ENCODE measurements at regions not wholly inside any gene's neighbourhood (a gene's known extent, or its start where the extent isn't known, plus 50 kb on each side); places are given as distances from the start of the nearest gene placed in this dataset.

DNA sequence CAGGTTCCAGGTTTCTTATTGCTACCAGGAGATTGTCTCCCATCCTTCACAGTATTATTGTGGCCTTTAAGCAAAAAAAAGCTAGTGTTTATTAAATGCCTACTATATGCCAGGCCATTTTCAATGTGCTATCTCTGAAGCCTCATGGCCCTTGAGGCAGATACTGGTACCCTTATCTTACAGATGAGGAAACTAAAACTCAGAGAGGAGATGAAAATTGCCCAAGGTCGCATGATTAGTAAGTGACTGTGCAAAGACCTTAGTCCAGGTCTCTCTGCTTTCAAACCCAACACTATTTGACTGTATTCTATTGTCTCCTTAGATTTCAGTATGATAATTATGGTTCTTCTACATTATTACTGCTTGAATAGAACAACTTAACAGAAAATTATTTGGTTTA lies 717.9 kb upstream of the AMOT start:
- TF ChIP-seq, protein P1, sequence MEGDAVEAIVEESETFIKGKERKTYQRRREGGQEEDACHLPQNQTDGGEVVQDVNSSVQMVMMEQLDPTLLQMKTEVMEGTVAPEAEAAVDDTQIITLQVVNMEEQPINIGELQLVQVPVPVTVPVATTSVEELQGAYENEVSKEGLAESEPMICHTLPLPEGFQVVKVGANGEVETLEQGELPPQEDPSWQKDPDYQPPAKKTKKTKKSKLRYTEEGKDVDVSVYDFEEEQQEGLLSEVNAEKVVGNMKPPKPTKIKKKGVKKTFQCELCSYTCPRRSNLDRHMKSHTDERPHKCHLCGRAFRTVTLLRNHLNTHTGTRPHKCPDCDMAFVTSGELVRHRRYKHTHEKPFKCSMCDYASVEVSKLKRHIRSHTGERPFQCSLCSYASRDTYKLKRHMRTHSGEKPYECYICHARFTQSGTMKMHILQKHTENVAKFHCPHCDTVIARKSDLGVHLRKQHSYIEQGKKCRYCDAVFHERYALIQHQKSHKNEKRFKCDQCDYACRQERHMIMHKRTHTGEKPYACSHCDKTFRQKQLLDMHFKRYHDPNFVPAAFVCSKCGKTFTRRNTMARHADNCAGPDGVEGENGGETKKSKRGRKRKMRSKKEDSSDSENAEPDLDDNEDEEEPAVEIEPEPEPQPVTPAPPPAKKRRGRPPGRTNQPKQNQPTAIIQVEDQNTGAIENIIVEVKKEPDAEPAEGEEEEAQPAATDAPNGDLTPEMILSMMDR (IDR thresholded peaks at IDR 0.05; ENCODE audit: control insufficient read depth, extremely low read depth, insufficient read depth): no peak
- no peak for DNase-seq (ENCODE audit: low read depth)
- no peak overlapping the region for H3K4me3 ChIP-seq (ENCODE audit: low read depth, low read length)

DNA sequence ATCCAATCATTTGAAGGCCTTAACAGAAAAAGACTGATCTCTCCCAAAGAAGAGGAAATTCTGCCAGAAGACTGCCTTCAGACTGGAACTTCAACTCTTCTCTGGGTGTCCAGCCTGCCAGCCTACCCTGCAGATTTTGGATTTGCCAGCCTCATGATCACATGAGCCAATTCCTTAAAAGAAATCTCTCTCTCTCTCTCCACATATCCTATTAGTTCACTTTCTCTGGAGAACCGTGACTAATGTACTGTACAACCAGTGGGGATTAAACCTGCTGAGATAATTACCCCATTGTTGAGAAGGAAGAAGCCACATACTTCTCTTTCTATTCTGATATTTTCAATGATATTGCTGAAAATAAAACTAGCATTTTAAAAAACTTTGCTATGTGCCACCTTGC lies 711.3 kb upstream of the AMOT start:
- no peak for DNase-seq (ENCODE audit: low read depth)
- no peak overlapping the region for H3K4me3 ChIP-seq (ENCODE audit: low read depth, low read length)
- TF ChIP-seq, protein P1 (IDR thresholded peaks at IDR 0.05; ENCODE audit: control insufficient read depth, extremely low read depth, insufficient read depth): no peak

DNA sequence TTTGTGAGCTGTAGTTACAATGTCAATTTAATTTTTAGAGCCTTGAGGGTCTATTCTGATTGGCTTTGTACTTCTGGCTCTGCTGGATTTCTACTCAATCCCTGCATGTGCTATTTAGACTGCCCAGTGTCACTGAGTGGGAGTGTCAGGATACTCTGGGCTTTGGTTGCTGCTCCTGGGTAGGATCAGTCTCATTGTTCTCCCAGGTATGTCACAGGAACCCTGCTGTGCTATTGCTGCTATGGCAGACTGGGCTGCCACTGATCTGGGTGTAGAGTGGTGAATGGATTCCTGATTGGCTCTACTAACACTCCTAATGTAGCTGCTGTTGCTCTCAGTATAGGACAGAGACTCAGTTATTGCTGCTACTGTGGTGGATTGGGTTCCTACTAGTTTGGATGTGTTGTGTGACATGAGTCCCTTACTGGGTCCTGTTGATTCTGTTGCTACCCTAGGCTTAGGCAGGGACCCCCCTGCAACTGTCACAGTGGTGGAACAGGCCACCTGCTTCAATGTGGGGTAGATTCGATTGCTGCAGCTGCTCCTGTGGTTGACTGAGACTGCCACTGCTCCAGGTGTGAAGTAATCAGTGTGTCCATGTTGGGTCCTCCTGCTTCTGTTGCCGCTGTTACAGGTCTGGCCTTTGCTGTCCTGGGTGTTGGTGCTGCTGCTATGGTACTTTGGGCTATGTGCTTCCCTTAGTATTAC lies 707.8 kb upstream of the AMOT start:
- TF ChIP-seq, protein P1 (IDR thresholded peaks at IDR 0.05; ENCODE audit: control insufficient read depth, extremely low read depth, insufficient read depth): no peak
- DNase-seq (ENCODE audit: low read depth): no peak
- no peak overlapping the region for H3K4me3 ChIP-seq (ENCODE audit: low read depth, low read length)

DNA sequence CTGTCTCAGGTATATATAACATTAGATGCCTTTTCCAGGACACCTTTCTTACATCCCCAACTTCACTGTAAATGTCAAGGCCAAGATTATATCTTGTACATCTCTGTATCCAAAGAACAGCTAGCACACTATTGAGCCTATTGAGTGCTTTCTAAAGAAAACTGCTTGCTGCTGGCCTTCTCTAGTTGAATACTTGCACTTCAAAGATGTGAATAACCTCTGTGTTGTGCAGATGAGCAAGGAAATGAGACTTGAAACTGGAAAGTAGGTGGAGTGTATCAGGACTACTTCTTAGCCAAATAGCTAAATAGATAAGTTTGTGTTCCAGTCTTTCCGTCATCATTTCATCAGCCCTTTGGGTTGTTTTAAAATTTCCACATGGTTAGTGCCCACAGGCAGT lies 704.4 kb upstream of the AMOT start:
- TF ChIP-seq, protein P1 (IDR thresholded peaks at IDR 0.05; ENCODE audit: control insufficient read depth, extremely low read depth, insufficient read depth): no peak
- no peak overlapping the region for H3K4me3 ChIP-seq (ENCODE audit: low read depth, low read length)
- no peak for DNase-seq (ENCODE audit: low read depth)

- no peak for DNase-seq (ENCODE audit: low read depth)
- TF ChIP-seq, protein P1 (IDR thresholded peaks at IDR 0.05; ENCODE audit: control insufficient read depth, extremely low read depth, insufficient read depth): no peak
- H3K4me3 ChIP-seq (ENCODE audit: low read depth, low read length): no peak overlapping the region
Measured at GRCh38 chrX:113539599-113540356, 699.1 kb upstream of the AMOT start.

DNA sequence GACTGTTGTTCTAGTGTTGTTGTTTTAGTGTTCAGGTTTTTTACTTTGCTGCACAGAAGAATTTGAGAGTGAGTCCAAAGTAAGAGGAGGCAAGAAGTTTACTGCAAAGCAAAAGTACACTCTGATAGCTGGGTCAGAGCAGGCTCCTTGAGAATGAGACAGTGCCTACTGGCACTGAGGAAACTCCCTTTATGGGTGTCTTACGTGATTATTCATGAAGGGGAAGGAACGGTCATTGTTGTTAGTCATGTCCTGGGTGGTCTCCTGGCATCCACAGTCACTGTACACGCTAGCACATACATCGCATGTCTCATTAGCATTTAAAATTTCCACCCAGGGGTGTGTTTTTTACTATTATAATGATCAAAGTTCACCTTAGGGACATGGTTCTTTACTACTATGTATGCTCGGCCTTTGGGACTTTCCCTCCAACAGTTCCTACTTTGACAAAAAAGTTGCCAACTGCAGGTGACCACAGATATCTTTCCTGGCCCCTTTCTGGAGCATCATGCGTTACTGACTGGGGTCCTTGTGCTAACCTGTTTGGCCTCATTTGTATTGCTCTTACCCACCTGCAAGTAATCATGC lies 688.9 kb upstream of the AMOT start:
- TF ChIP-seq, protein P1 (IDR thresholded peaks at IDR 0.05; ENCODE audit: control insufficient read depth, extremely low read depth, insufficient read depth): no peak
- DNase-seq (ENCODE audit: low read depth): no peak
- no peak overlapping the region for H3K4me3 ChIP-seq (ENCODE audit: low read depth, low read length)

Measured in LNCaP clone FGC (cell line).